CD4-positive, alpha-beta T cell treated with Interleukin-15 for 4 hours (primary cell): ENCODE measurements at regions not wholly inside any gene's neighbourhood (a gene's known extent, or its start where the extent isn't known, plus 50 kb on each side); places are given as distances from the start of the nearest gene placed in this dataset.

Experiments
- DNase-seq: peaks from one replicate; pipeline ENCODE4 v3.0.0-alpha.2; 2020; ENCODE audit warnings: low spot score

- DNase-seq, result no peak
These were observed 392.9 kb upstream of the WWC1 start for GRCh38 chr5:167898361-167899042.

DNA sequence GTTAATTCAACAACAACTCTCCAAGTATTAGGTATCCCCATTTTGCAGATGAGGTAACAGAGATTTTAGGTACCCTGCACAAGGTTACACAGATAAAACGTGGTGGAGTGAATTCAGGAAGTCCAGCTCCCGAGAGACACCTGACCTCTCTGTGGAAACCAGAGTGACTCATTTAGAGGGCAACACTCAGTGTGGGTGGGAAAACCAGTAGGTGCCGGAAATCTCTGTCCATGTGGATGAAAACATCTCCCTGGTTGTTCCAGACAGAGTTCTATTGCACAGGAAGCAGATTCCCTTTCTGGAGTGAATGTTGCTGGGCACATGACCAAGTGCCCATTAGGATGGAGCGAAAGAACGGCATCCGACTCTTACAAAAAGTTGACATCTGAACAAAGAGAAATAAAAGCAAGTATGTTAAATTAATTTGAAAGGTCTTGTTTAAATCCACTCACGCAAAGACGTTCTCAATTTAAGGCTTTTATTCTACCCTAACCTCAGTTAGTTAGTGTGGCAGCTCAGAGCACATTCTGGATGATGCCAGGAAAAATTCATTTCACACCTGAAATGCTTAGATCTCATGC, 391.9 kb upstream of the WWC1 start:
- no peak for DNase-seq

DNA sequence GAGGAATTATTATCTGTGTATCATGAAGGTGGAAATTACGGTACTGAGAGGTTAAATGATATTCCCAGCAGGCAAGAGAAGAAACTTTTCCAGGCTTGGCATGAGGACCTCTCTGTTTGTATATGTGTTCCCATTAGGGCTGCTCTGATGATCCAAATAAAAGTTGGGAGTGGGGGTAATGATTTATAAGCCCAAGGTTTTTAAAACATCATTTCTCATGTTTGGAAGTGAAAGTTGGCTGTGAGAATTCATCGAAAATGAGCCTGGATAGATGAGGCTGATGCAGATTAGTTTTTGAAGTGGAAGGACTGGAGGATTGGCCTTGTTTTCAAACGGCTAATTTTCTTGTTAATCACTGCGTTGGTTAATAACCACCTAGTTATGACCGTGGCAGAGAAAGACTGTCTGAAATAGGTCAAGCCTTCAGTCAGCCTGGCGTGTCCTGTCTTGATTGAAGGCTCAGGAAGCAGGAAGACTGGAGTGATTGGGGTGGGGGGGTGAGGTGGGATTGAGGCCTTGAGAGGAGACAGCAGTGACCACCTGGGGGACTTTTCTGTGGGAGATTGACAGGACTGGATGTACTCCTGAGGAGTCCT, 391.0 kb upstream of the WWC1 start:
- DNase-seq, result no peak

- DNase-seq, result no peak
These were observed 389.1 kb upstream of the WWC1 start for GRCh38 chr5:167902298-167902697.

DNA sequence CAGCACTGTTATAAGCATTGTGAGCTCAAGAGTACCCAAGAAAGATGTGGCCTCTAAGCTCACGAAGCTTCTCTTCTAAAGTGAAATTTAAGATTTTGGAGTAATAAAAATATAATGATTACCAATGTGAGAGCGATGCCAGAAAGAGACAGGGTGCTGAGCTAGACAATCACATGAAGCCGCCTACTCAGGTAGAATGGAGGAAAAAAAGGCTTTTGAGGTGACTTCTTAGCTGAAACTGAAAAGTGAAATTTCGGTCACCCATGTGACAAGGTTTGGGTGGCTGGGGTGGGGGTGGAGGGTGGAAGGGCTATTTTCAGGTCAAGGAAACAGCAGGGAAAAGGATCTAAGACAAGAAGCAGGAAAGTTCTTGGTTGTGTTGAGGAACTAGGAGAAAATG, 388.2 kb upstream of the WWC1 start:
- DNase-seq, result no peak

- DNase-seq, result no peak
These were observed 387.8 kb upstream of the WWC1 start for GRCh38 chr5:167903659-167904058.

GRCh38 chr5:167905919-167906853, 385.3 kb upstream of the WWC1 start:
- no peak for DNase-seq

- DNase-seq, result no peak
These were observed 382.8 kb upstream of the WWC1 start for GRCh38 chr5:167908606-167909005.

- no peak for DNase-seq
These were observed 378.3 kb upstream of the WWC1 start for GRCh38 chr5:167912941-167913665.

DNA sequence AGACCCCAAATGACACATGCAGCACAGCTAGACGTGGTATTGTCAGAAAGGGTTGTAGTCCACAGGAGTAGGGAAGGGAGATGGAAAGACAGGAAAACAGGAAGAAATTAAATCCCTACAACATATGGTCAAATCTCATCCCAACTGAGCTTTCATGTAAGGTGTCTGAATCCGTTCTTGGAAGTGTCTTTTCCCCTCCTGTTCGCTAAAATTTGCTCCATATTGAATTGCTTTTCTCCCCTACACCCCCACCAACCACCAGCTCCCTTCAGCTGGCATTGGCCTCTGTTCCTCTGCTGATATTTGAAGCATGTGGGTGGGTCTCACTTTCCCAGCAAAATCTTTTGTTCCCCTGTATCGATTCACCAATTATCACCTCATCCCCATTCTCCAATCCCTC, 376.2 kb upstream of the WWC1 start:
- DNase-seq, result no peak

DNA sequence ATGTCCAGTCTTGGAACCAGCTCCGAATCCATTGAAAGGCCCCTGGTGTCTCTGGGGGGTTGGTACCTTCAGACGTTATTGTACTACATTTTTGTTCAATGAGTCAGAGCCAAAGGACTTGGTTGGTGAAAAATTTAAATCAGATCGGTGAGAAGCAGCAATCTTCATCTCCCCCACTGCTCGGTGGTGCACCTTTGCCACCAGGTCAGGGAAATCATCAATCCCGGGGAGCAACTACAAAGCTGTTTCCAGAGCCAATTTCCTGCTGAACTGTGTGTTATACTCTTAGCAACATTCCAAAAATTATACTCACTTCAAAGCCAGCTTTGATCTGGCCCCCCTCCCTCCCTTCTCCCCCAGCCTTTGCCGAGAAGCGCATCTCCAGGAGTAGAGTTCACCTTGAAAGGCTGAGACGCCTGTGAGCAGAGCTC, 375.2 kb upstream of the WWC1 start:
- DNase-seq, result no peak

GRCh38 chr5:167916706-167917105, 374.7 kb upstream of the WWC1 start:
- no peak for DNase-seq

DNA sequence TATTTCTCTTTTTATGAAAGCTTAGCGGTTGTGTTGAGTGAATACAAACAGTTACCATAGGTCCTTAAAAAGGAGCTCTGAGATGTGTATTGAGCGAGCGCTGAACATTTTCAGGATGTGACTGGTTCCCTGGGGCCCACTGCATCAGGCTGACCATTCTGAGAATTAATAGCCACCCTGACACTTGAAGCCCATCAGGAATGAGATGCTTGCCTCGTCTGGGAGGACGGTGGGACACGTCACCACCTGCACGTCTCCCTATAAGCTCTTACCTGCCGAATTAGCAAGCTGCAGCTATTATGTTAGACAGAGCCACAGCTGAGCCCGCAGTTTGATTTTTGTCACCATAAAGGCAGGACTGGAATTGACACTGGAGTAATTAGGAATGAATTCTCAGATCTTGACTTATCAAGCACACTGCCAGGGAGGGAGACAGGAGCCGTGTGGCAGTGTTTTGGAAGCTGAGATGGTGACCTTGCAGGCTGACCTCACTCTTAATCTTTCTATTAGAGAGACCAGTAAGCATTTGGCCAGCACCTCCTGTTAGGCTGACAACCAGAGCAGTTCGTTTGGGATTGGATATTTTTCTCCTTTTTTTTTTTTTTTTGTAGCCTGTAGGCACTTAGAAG, 373.1 kb upstream of the WWC1 start:
- DNase-seq, result no peak

DNA sequence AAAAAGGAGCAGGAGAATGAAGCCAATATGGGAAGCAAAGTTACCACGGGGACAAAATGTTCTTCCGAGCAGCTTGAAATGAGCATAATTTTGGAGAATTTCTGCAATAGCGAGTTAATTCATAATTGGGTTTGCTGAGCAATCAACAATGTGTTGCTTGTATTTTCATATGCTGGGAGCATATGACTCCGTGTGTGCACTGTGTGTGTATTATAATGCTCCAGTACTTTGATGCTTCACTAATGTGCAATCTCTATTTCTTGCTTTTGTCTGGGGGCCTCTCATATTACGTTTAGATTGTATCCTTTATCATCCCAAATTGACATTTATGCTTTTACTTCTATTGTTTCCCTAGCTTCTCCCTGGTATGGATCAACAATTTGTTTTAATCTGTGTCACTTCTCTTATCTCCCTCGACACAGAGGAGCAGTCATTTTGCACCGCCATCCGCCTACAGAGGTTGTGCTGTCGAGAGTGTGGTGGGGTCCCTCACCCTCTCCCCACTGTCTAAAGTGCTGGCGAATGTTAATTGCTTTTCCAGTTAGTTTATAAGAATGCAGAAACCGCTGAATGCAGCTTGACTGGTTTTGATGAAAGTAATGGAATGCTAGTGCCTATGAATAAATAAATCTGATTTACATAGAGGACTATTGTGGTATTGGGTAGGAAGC, 372.5 kb upstream of the WWC1 start:
- no peak for DNase-seq

GRCh38 chr5:167920589-167920988, 370.9 kb upstream of the WWC1 start:
- DNase-seq, result no peak

- DNase-seq, result no peak
These were observed 369.6 kb upstream of the WWC1 start for GRCh38 chr5:167921796-167922195.

GRCh38 chr5:167923396-167923795, 368.0 kb upstream of the WWC1 start:
- DNase-seq, result no peak

DNA sequence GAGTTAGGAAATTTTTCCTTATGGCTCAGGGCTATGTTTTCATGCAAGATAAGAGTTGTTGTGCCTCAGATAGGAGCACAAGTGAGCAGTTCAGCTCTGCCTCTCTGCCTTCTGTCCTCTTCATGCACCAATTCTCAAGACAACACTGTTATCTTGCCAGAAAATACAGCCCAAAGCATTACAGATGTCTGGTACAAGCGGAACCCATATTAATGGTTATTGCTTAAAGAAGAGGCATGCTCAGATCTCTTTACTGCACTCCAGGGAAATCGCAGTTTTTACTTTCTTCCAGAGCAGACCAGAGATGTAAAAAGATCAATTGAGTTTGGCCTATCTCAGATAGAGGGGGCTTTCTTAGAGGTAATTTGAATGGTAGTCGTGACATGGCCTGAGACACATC, 361.6 kb upstream of the WWC1 start:
- no peak for DNase-seq

- no peak for DNase-seq
These were observed 356.9 kb upstream of the WWC1 start for GRCh38 chr5:167934551-167934971.

GRCh38 chr5:167936022-167936421, 355.4 kb upstream of the WWC1 start:
- DNase-seq, result no peak
